Lower lobe of right lung (tissue), 2 donors: ENCODE measurements at regions not wholly inside any gene's neighbourhood (a gene's known extent, or its start where the extent isn't known, plus 50 kb on each side); places are given as distances from the start of the nearest gene placed in this dataset.

Experiments used
- ATAC-seq, 2 donors: fragments of 200-7000 bp; cut with Tn5 transposase; one replicate each; pipeline ENCODE4 v1.9.1; 2020 to 2022; ENCODE audit warnings: mild to moderate bottlenecking in 2 of 2, moderate library complexity in 2 of 2
- DNase-seq: peaks from one replicate; pipeline ENCODE4 v3.0.0-alpha.2; 2020
- H3K27ac ChIP-seq: fragments of 200-600 bp; one replicate; pipeline ENCODE4 v1.8.0; 2022
- H3K27me3 ChIP-seq: fragments of 200-600 bp; one replicate; pipeline ENCODE4 v1.8.0; 2022; ENCODE audit warnings: low read depth
- H3K36me3 ChIP-seq: fragments of 200-600 bp; one replicate; pipeline ENCODE4 v1.8.0; 2022; ENCODE audit warnings: mild to moderate bottlenecking
- H3K4me1 ChIP-seq: fragments of 200-600 bp; one replicate; pipeline ENCODE4 v1.8.0; 2022
- H3K4me3 ChIP-seq: fragments of 200-600 bp; one replicate; pipeline ENCODE4 v1.8.0; 2022; ENCODE audit warnings: mild to moderate bottlenecking
- H3K9me3 ChIP-seq: fragments of 200-600 bp; one replicate; pipeline ENCODE4 v1.8.0; 2022
- CTCF ChIP-seq: fragments of 200-600 bp; IDR thresholded peaks from one replicate; pipeline ENCODE4 v1.8.0; 2022; ENCODE audit warnings: antibody characterized with exemption, mild to moderate bottlenecking
- intact Hi-C: fragments of 100-400 bp; cut with DNase I; formaldehyde crosslinking; loops from one replicate; pipeline ENCODE4 v1.11.0; 2022
- donor health status: DM: no; HTN: yes; CAD: no; lungs with severe emphysema.

DNA sequence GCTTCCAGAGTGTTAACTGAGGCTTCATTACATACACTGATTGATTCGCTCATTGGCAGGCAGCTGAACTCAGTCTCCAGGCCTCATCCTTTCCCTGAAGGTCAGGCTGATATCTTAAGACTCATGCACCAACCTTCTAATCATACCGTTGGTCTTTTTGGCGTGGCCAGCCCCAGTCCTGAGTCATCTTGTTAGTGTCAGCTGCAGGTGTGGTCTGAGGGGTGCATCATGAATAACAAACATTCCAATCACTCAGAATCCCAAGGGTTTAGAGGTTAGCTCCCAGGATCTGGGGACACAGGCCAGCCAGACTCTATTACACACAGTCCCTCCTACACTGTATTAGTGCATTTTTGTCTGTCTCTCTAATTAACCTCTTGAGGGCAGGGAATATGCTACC lies 271.5 kb downstream of the HRH4 start:
- ATAC-seq (no peak), DNase-seq (no peak)
- H3K4me3 ChIP-seq: no peak overlapping the region
- H3K27ac ChIP-seq: no peak overlapping the region
- no peaks in the 10 kb centered on the region for H3K9me3 ChIP-seq
- H3K4me1 ChIP-seq: no peaks in the 10 kb centered on the region
- H3K36me3 ChIP-seq: no peaks in the 10 kb centered on the region
- intact Hi-C loops: loop anchor here (10.0 kb wide), 1 partner anchor 137 kb away; no protein-coding TSS in a partner anchor
- no peak for TF ChIP-seq CTCF
- H3K27me3 ChIP-seq: peaks cover 5% of the 10 kb centered on the region

GRCh38 chr18:24734058-24734457 lies 273.6 kb downstream of the HRH4 start:
- H3K9me3 ChIP-seq: no peaks in the 10 kb centered on the region
- no peak overlapping the region for H3K4me3 ChIP-seq
- TF ChIP-seq CTCF: no peak
- H3K27me3 ChIP-seq: peaks cover 5% of the 10 kb centered on the region
- intact Hi-C loops: loop anchor here (10.0 kb wide), 1 partner anchor 139 kb away; no protein-coding TSS in a partner anchor
- H3K27ac ChIP-seq: no peak overlapping the region
- no peak for DNase-seq
- no peak for ATAC-seq
- no peaks in the 10 kb centered on the region for H3K36me3 ChIP-seq
- no peaks in the 10 kb centered on the region for H3K4me1 ChIP-seq

DNA sequence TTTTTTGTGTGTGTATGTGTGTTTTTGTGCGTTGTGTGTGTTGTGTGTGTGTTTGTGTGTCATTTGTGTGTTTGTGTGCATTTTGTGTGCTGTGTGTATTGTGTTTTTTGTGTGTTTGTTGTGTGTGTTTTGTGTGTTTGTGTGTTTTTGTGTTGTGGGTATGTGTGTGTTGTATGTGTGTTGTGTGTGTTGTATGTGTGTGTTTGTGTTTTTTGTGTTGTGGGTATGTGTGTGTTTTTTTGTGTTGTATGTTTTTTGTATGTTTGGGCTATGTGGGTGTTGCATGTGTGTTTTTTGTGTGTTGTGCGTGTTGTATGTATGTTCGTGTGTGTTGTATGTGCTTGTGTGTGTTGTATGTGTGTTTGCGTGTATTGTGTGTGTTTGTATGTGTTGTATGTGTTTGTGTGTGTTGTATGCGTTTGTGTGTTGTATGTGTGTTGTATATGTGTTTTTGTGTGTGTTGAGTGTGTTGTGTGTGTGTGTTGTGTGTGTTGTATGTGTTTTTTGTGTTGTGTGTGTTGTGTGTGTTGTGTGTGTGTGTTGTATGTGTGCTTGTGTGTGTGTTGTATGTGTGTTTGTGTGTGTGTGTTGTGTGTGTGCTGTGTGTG lies 275.3 kb downstream of the HRH4 start:
- no peak for TF ChIP-seq CTCF
- intact Hi-C loops: loop anchor here (10.0 kb wide), 1 partner anchor 141 kb away; no protein-coding TSS in a partner anchor
- no peak for ATAC-seq
- no peaks in the 10 kb centered on the region for H3K4me1 ChIP-seq
- no peak for DNase-seq
- H3K27ac ChIP-seq: no peak overlapping the region
- H3K9me3 ChIP-seq: no peaks in the 10 kb centered on the region
- H3K4me3 ChIP-seq: no peak overlapping the region
- peaks cover 5% of the 10 kb centered on the region for H3K27me3 ChIP-seq
- H3K36me3 ChIP-seq: no peaks in the 10 kb centered on the region

GRCh38 chr18:24736662-24737330 lies 276.4 kb downstream of the HRH4 start:
- DNase-seq (no peak), ATAC-seq (no peak)
- Histone ChIP-seq H3K27me3 (peaks cover 5% of the 10 kb centered on the region), H3K4me1 (no peaks in the 10 kb centered on the region), H3K36me3 (no peaks in the 10 kb centered on the region), H3K4me3 (no peak overlapping the region), H3K27ac (no peak overlapping the region), H3K9me3 (no peaks in the 10 kb centered on the region)
- intact Hi-C loops: loop anchor here (10.0 kb wide), 1 partner anchor 142 kb away; no protein-coding TSS in a partner anchor
- no peak for TF ChIP-seq CTCF

- Histone ChIP-seq H3K36me3 (no peaks in the 10 kb centered on the region), H3K4me1 (no peaks in the 10 kb centered on the region), H3K9me3 (no peaks in the 10 kb centered on the region), H3K27me3 (no peaks in the 10 kb centered on the region), H3K4me3 (no peak overlapping the region), H3K27ac (no peak overlapping the region)
- no peak for ATAC-seq
- intact Hi-C loops: no loop called here
- DNase-seq: no peak
- TF ChIP-seq CTCF: no peak
These were observed 280.4 kb downstream of the HRH4 start for GRCh38 chr18:24740829-24741228.
